ENCODE measurements at regions not wholly inside any gene's neighbourhood (a gene's known extent, or its start where the extent isn't known, plus 50 kb on each side); places are given as distances from the start of the nearest gene placed in this dataset.
"Not testable (repeated sequence)": the region's sequence is repeated elsewhere in the genome, so short reads cannot be mapped to it uniquely, and the experiment has no call there.

DNA sequence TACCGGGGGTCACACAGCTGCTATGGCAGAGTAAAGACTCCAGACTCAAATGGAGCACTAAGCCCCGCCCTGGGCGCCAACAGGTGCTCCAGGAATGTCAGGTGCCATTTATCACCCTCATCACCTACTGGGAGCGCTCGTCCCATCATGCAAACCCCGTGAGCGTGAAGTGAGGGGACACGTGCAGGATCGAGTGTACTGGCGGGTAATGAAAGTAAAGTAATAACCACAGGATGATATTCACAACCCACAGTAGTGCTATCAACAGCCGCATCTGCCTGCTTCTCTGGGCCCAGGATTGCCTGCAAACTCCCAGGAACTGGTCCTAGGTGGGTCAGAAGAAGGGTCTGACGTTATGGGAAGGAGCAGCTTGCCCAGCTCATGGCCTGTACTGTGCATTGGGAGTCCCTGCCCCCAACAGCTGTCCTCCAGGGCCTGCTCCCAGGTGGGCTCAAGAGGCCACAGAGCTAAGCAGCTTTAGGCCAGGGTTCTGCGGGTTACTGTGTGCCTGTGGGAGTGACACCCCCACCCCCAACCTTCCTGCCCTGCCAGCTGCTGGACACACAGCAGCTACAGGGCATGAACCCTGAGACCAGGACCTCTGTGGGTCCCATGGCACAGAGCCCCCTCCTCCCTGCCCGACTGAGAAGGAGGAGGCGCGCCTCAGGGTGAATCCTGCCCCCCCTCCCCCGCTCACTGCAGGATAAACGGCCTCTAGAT lies 120.5 kb upstream of the SULF2 start:
- H3K36me3 Mint-ChIP-seq: no peaks in the 10 kb centered on the region
- H3K27me3 Mint-ChIP-seq: peaks cover 3% of the 10 kb centered on the region
- no peaks in the 10 kb centered on the region for H3K4me1 Mint-ChIP-seq
- H3K9me3 Mint-ChIP-seq: no peaks in the 10 kb centered on the region
- no peak overlapping the region for H3K4me3 Mint-ChIP-seq
- H3K27ac Mint-ChIP-seq: no peak overlapping the region

DNA sequence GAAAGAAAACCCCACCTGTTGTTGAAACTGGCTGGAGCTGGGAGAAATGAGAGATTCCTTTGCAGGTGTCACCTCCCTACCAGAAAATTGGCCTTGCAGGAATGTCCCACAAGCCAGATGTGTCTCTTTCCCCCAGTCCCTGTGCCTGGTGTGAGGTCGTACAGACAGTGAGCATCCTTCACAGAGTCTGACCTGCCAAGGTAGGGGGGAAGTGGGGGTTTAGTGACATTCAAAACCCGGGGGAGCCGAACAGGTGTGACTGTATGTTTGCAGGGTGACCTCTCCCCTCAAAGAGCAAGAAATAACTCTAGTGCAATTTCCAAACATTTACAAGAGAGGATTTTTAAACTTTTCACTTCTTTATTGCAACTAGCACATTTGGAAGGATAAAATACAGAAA lies 117.7 kb upstream of the SULF2 start:
- not testable (repeated sequence) for H3K4me3 Mint-ChIP-seq, H3K27me3 Mint-ChIP-seq, H3K36me3 Mint-ChIP-seq, H3K9me3 Mint-ChIP-seq, H3K4me1 Mint-ChIP-seq, H3K27ac Mint-ChIP-seq

- H3K9me3 Mint-ChIP-seq: not testable (repeated sequence)
Measured at GRCh38 chr20:47899313-47899712, 114.0 kb upstream of the SULF2 start.

GRCh38 chr20:47897461-47897860 lies 112.2 kb upstream of the SULF2 start:
- Mint-ChIP-seq H3K27ac (no peak overlapping the region), H3K36me3 (no peaks in the 10 kb centered on the region), H3K4me1 (no peaks in the 10 kb centered on the region), H3K4me3 (no peak overlapping the region), H3K27me3 (no peaks in the 10 kb centered on the region), H3K9me3 (no peaks in the 10 kb centered on the region)

More at GRCh38 chr20:47899313-47899712, 114.0 kb upstream of the SULF2 start:
- H3K27ac Mint-ChIP-seq, H3K4me1 Mint-ChIP-seq, H3K4me3 Mint-ChIP-seq, H3K27me3 Mint-ChIP-seq, H3K36me3 Mint-ChIP-seq: not testable (repeated sequence)

- not testable (repeated sequence) for H3K27ac Mint-ChIP-seq, H3K9me3 Mint-ChIP-seq, H3K36me3 Mint-ChIP-seq, H3K4me1 Mint-ChIP-seq, H3K4me3 Mint-ChIP-seq, H3K27me3 Mint-ChIP-seq
Measured at GRCh38 chr20:47892681-47893080, 107.4 kb upstream of the SULF2 start.

GRCh38 chr20:47890708-47891107 lies 105.4 kb upstream of the SULF2 start:
- H3K36me3 Mint-ChIP-seq, H3K4me1 Mint-ChIP-seq, H3K27ac Mint-ChIP-seq, H3K27me3 Mint-ChIP-seq, H3K9me3 Mint-ChIP-seq, H3K4me3 Mint-ChIP-seq: not testable (repeated sequence)

DNA sequence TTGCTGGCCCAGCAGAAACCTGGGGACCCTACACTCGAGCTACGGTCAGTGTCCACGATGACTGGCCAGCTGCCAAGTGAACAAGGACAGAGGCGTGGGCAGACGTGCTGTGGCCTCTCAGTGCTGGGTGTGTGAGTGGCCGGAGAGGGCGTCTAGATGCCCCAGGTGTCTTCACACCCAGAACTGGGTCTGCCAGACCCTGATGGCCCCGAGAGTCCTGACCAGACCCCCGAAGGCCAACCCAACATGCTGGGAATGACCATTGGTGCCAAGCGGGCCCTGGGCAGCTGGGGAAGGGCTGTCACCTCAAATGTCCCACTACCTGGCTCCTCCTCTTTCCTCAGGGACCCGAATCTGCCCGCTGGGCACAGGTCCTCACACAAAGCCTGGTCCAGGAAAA lies 104.5 kb upstream of the SULF2 start:
- H3K4me1 Mint-ChIP-seq: not testable (repeated sequence)

GRCh38 chr20:47888351-47888750 lies 103.1 kb upstream of the SULF2 start:
- Mint-ChIP-seq H3K27me3 (no peaks in the 10 kb centered on the region), H3K9me3 (no peaks in the 10 kb centered on the region)

More for the DNA sequence above, 104.5 kb upstream of the SULF2 start:
- H3K27me3 Mint-ChIP-seq, H3K4me3 Mint-ChIP-seq, H3K36me3 Mint-ChIP-seq, H3K9me3 Mint-ChIP-seq, H3K27ac Mint-ChIP-seq: not testable (repeated sequence)

GRCh38 chr20:47887477-47888080 lies 102.3 kb upstream of the SULF2 start:
- no peaks in the 10 kb centered on the region for H3K27me3 Mint-ChIP-seq

More at GRCh38 chr20:47888351-47888750, 103.1 kb upstream of the SULF2 start:
- Mint-ChIP-seq H3K4me3 (no peak overlapping the region), H3K27ac (no peak overlapping the region), H3K4me1 (no peaks in the 10 kb centered on the region), H3K36me3 (no peaks in the 10 kb centered on the region)

DNA sequence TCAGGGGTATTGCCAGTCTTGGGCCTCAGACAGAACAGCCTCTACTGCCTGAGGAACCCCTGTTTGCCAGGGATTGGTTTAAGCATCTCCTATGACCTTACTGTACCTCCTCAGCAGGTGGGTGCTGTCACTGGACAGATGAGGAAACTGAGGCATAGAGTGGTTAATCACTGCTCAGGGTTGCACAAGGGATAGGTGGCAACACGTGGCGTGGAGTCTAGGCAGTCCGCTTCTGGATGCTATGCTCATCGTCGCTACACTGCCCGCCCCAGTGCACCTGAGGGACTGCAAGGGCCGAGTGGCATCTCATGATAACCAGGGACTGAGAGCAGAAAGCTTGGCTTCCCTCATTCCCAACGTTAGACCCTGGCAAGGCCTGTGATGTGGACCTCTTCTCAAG lies 101.8 kb upstream of the SULF2 start:
- no peak overlapping the region for H3K4me3 Mint-ChIP-seq
- no peaks in the 10 kb centered on the region for H3K9me3 Mint-ChIP-seq

More at GRCh38 chr20:47887477-47888080, 102.3 kb upstream of the SULF2 start:
- H3K27ac Mint-ChIP-seq: no peak overlapping the region
- H3K36me3 Mint-ChIP-seq: no peaks in the 10 kb centered on the region
- no peaks in the 10 kb centered on the region for H3K4me1 Mint-ChIP-seq
- no peaks in the 10 kb centered on the region for H3K9me3 Mint-ChIP-seq
- H3K4me3 Mint-ChIP-seq: no peak overlapping the region

GRCh38 chr20:47886454-47887041 lies 101.3 kb upstream of the SULF2 start:
- no peaks in the 10 kb centered on the region for H3K36me3 Mint-ChIP-seq
- H3K27me3 Mint-ChIP-seq: no peaks in the 10 kb centered on the region

More for the DNA sequence above, 101.8 kb upstream of the SULF2 start:
- no peak overlapping the region for H3K27ac Mint-ChIP-seq
- H3K36me3 Mint-ChIP-seq: no peaks in the 10 kb centered on the region
- H3K27me3 Mint-ChIP-seq: no peaks in the 10 kb centered on the region
- no peaks in the 10 kb centered on the region for H3K4me1 Mint-ChIP-seq

DNA sequence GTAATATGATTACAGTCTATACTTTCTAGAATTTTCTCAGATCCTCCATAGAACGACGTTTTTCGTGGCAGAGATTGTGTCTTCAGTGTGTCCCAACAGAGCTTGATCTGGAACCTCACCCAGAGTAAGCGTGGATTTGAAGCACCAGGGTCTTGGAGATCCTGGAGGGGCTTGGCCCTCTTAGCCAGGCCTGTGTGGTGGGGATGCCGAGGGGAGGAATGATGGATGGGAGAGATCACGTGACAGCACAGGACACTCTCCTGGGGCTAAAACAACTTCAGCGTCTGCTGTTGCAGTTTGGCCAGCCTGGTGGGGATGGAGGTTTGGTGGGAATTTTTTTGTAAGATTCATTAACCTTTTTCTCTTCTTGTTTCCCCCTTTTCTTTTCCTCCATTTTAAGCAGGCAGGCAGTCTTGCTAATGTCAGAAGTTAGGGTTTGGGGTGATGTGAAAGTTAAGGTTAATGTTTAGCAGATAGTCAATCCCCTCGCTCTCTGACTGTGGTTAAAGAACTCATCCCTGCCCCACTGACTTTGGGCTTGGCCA lies 100.7 kb upstream of the SULF2 start:
- no peaks in the 10 kb centered on the region for H3K4me1 Mint-ChIP-seq
- H3K27ac Mint-ChIP-seq: no peak overlapping the region
- no peaks in the 10 kb centered on the region for H3K27me3 Mint-ChIP-seq
- H3K4me3 Mint-ChIP-seq: no peak overlapping the region
- no peaks in the 10 kb centered on the region for H3K9me3 Mint-ChIP-seq
- no peaks in the 10 kb centered on the region for H3K36me3 Mint-ChIP-seq

More at GRCh38 chr20:47886454-47887041, 101.3 kb upstream of the SULF2 start:
- Mint-ChIP-seq H3K27ac (no peak overlapping the region), H3K4me3 (no peak overlapping the region), H3K4me1 (no peaks in the 10 kb centered on the region), H3K9me3 (no peaks in the 10 kb centered on the region)

DNA sequence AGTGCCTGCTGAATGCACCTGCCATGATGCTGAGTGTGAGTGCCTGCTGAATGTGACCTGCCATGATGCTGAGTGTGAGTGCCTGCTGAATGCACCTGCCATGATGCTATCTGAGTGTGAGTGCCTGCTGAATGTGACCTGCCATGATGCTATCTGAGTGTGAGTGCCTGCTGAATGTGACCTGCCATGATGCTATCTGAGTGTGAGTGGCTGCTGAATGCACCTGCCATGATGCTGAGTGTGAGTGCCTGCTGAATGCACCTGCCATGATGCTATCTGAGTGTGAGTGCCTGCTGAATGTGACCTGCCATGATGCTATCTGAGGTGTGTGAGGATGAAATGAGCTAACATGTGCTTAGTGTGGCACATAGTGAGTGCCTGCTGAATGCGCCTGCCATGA lies 98.7 kb upstream of the SULF2 start:
- H3K27ac Mint-ChIP-seq, H3K27me3 Mint-ChIP-seq, H3K4me1 Mint-ChIP-seq, H3K4me3 Mint-ChIP-seq, H3K36me3 Mint-ChIP-seq, H3K9me3 Mint-ChIP-seq: not testable (repeated sequence)

GRCh38 chr20:47883186-47883585 lies 97.9 kb upstream of the SULF2 start:
- Mint-ChIP-seq H3K27me3 (no peaks in the 10 kb centered on the region), H3K9me3 (no peaks in the 10 kb centered on the region)

DNA sequence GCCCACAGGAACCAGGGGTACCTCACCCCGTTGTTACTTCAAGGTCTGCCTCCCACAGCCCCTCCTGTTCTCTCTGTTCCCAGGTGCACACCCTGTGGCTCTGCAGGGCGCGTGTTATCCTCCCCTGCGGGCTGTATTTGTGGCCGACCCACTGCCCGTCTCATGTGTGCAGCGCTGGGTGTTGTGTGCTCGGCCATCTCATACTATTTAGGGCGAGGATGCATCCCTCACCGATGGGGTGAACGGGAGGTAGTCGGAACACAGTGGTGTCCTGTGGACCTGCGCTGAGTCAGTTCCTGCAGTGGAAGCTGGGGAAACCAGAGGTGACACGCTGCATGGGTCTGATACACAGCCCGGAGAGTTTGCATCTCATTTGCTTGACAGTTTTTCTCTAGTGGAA lies 94.5 kb upstream of the SULF2 start:
- H3K4me1 Mint-ChIP-seq: no peaks in the 10 kb centered on the region
- H3K4me3 Mint-ChIP-seq: no peak overlapping the region
- no peaks in the 10 kb centered on the region for H3K9me3 Mint-ChIP-seq
- no peaks in the 10 kb centered on the region for H3K36me3 Mint-ChIP-seq
- H3K27ac Mint-ChIP-seq: no peak overlapping the region
- H3K27me3 Mint-ChIP-seq: no peaks in the 10 kb centered on the region

More at GRCh38 chr20:47883186-47883585, 97.9 kb upstream of the SULF2 start:
- H3K4me1 Mint-ChIP-seq: no peaks in the 10 kb centered on the region
- H3K4me3 Mint-ChIP-seq: no peak overlapping the region
- no peak overlapping the region for H3K27ac Mint-ChIP-seq
- H3K36me3 Mint-ChIP-seq: no peaks in the 10 kb centered on the region

DNA sequence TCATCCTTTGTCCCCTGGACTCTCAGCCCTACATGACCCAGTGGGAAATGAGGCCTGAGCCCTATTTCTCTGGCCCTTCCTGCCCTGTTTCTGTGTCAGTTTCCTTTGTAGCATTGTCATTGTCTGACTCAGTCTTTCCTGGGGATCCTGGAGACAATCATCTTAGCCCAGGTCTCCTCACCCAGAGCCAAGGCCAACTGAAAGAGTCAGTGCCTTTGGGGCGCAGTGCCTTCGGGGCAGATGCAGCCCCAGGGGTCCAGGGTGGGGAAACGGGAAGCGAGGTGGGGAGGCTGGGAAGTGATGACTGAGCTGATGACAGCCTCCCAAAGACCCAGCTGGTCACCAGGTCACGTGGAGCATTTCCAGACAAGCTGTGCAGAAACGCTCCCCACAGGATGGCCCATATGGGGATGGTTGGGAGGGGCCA lies 93.3 kb upstream of the SULF2 start:
- no peaks in the 10 kb centered on the region for H3K9me3 Mint-ChIP-seq
- H3K36me3 Mint-ChIP-seq: no peaks in the 10 kb centered on the region
- H3K4me1 Mint-ChIP-seq: no peaks in the 10 kb centered on the region
- H3K27me3 Mint-ChIP-seq: no peaks in the 10 kb centered on the region
- no peak overlapping the region for H3K27ac Mint-ChIP-seq
- no peak overlapping the region for H3K4me3 Mint-ChIP-seq

All from activated naive CD4-positive, alpha-beta T cell treated with anti-CD3 and anti-CD28 coated beads, Interleukin-2, amount 50 U/mL, for 24 hours (primary cell).